HG02571 (cell line): ENCODE measurements at regions not wholly inside any gene's neighbourhood (a gene's known extent, or its start where the extent isn't known, plus 50 kb on each side); places are given as distances from the start of the nearest gene placed in this dataset.

Source experiments
- ATAC-seq: cut with Tn5 transposase; IDR thresholded peaks from one replicate; pipeline ENCODE4 v1.9.1; 2021; ENCODE audit warnings: mild to moderate bottlenecking, moderate library complexity; ENCODE audit not compliant: unreplicated experiment

- no peak for ATAC-seq
Measured at GRCh38 chrX:30156880-30157560, 58.3 kb upstream of the MAGEB2 start.

- ATAC-seq = no peak
Measured at GRCh38 chrX:30161043-30161442, 54.3 kb upstream of the MAGEB2 start.
